Liver (tissue), 8 donors: ENCODE measurements at regions not wholly inside any gene's neighbourhood (a gene's known extent, or its start where the extent isn't known, plus 50 kb on each side); places are given as distances from the start of the nearest gene placed in this dataset.

Experiments used
- DNase-seq: peaks from one replicate; pipeline ENCODE4 v3.0.0-alpha.2; 2017; ENCODE audit warnings: low spot score
- H3K27ac ChIP-seq, 2 donors: one replicate each; pipeline ENCODE4 v1.7.0; 2013; ENCODE audit warnings: inconsistent platforms in 2 of 2, low read length in 2 of 2, control low read depth in 1 of 2, low read depth in 1 of 2, mild to moderate bottlenecking in 1 of 2
- H3K27me3 ChIP-seq, 4 donors: one replicate each; pipeline versions ENCODE4 v1.6.1 to v1.7.0; 2013; ENCODE audit warnings: low read length in 3 of 4, inconsistent platforms in 1 of 4, mild to moderate bottlenecking in 1 of 4, moderate library complexity in 1 of 4; ENCODE audit not compliant: control insufficient read depth in 4 of 4, insufficient read depth in 4 of 4
- H3K36me3 ChIP-seq, 4 donors: one replicate each; pipeline versions ENCODE4 v1.6.1 to v1.7.0; 2013; ENCODE audit warnings: low read length in 3 of 4, mild to moderate bottlenecking in 3 of 4, low read depth in 1 of 4, moderate library complexity in 1 of 4; ENCODE audit not compliant: control insufficient read depth in 4 of 4, insufficient read depth in 3 of 4
- H3K4me1 ChIP-seq, 4 donors: one replicate each; pipeline versions ENCODE4 v1.6.1 to v1.7.0; 2013; ENCODE audit warnings: low read length in 3 of 4, mild to moderate bottlenecking in 3 of 4, moderate library complexity in 1 of 4; ENCODE audit not compliant: control insufficient read depth in 4 of 4, insufficient read depth in 4 of 4
- H3K4me3 ChIP-seq, 3 donors: one replicate each; pipeline versions ENCODE4 v1.6.1 to v1.7.0; 2013; ENCODE audit warnings: low read length in 3 of 3, control low read depth in 1 of 3, low read depth in 1 of 3, mild to moderate bottlenecking in 1 of 3
- H3K9ac ChIP-seq, 2 donors: one replicate each; pipeline ENCODE4 v1.7.0; 2013; ENCODE audit warnings: low read length in 2 of 2, mild to moderate bottlenecking in 2 of 2, moderate library complexity in 2 of 2, control low read depth in 1 of 2, low read depth in 1 of 2
- H3K9me3 ChIP-seq, 4 donors: one replicate each; pipeline versions ENCODE4 v1.6.1 to v1.7.0; 2013; ENCODE audit warnings: low read length in 3 of 4; ENCODE audit not compliant: control insufficient read depth in 4 of 4
- ATF3 ChIP-seq: IDR thresholded peaks from 2 replicates; pipeline ENCODE4 v1.6.1; 2016; ENCODE audit warnings: antibody characterized with exemption
- CTCF ChIP-seq: fragments of 150-350 bp; IDR thresholded peaks from 2 replicates; pipeline ENCODE4 v1.5.1; 2017; ENCODE audit warnings: improper control_type of control experiment, low read depth, low read length; ENCODE audit not compliant: missing input control
- FOXA1 ChIP-seq: IDR thresholded peaks from 2 replicates; pipeline ENCODE4 v1.6.1; 2016; ENCODE audit warnings: antibody characterized with exemption
- FOXA2 ChIP-seq: IDR thresholded peaks from 2 replicates; pipeline ENCODE4 v1.6.1; 2016; ENCODE audit warnings: antibody characterized with exemption
- GABPA ChIP-seq, 2 donors: IDR thresholded peaks in 1 of 2; conservative IDR thresholded peaks in 1 of 2; 2 replicates each; pipeline ENCODE4 v1.6.1; 2016; ENCODE audit warnings: antibody characterized with exemption in 2 of 2, mild to moderate bottlenecking in 1 of 2, moderate library complexity in 1 of 2
- HNF4A ChIP-seq, 2 donors: conservative IDR thresholded peaks; 2 replicates each; pipeline ENCODE4 v1.6.1; 2016; ENCODE audit warnings: antibody characterized with exemption in 2 of 2, mild to moderate bottlenecking in 2 of 2
- HNF4G ChIP-seq: IDR thresholded peaks from 2 replicates; pipeline ENCODE4 v1.6.1; 2016; ENCODE audit warnings: antibody characterized with exemption
- JUND ChIP-seq, 2 donors: IDR thresholded peaks; 2 replicates each; pipeline ENCODE4 v1.6.1; 2016; ENCODE audit warnings: antibody characterized with exemption in 2 of 2
- NR2F2 ChIP-seq: IDR thresholded peaks from 2 replicates; pipeline ENCODE4 v1.6.1; 2016; ENCODE audit warnings: antibody characterized with exemption
- REST ChIP-seq: IDR thresholded peaks from 2 replicates; pipeline ENCODE4 v1.6.1; 2016; ENCODE audit warnings: antibody characterized with exemption, mild to moderate bottlenecking
- RXRA ChIP-seq, 2 donors: IDR thresholded peaks; 2 replicates each; pipeline ENCODE4 v1.6.1; 2017 to 2018; ENCODE audit warnings: antibody characterized with exemption in 2 of 2, mild to moderate bottlenecking in 1 of 2
- SP1 ChIP-seq: IDR thresholded peaks from 2 replicates; pipeline ENCODE4 v1.6.1; 2018; ENCODE audit warnings: antibody characterized with exemption, mild to moderate bottlenecking
- TAF1 ChIP-seq: conservative IDR thresholded peaks from 2 replicates; pipeline ENCODE4 v1.6.1; 2016; ENCODE audit warnings: antibody characterized with exemption, mild to moderate bottlenecking
- YY1 ChIP-seq: IDR thresholded peaks from 2 replicates; pipeline ENCODE4 v1.6.1; 2016; ENCODE audit warnings: antibody characterized with exemption, mild to moderate bottlenecking
- ZBTB33 ChIP-seq: IDR thresholded peaks from 2 replicates; pipeline ENCODE4 v1.6.1; 2016; ENCODE audit warnings: antibody characterized with exemption
- WGBS: extraction: QIAGEN DNeasy Blood & Tissue Kit; methylation state at CpG from one replicate; pipeline ENCODE4 v1.1.7; 2013; 5-methylcytosine and 5-hydroxymethylcytosine counted together
- donor health status: healthy.
- donor health status: healthy.
- donor health status: healthy.
- donor health status: healthy.
- donor health status: healthy.

- H3K27ac ChIP-seq: no peak overlapping the region
- WGBS: 38% methylated on average over 7 of the region's 7 CpGs
- H3K9me3 ChIP-seq: no peaks in the 10 kb centered on the region
- no peak overlapping the region for H3K4me3 ChIP-seq
- no peak for DNase-seq
- TF ChIP-seq YY1: peak; percentile 11
- TF ChIP-seq HNF4A (conservative IDR thresholded peaks at IDR 0.05): peak; percentile 65 to 80
- TF ChIP-seq CTCF: no peak
- peak in 1 of 2 donors; percentile 28 for TF ChIP-seq RXRA (IDR thresholded peaks at IDR 0.05)
- TF ChIP-seq GABPA (IDR thresholded peaks at IDR 0.05 in 1 of 2, conservative IDR thresholded peaks at IDR 0.05 in 1 of 2): no peak
- TF ChIP-seq SP1: no peak
- peak; percentile 31 for TF ChIP-seq HNF4G
- no peak for TF ChIP-seq FOXA2
- TF ChIP-seq ATF3: no peak
- no peak for TF ChIP-seq ZBTB33
- TF ChIP-seq NR2F2: no peak
- TF ChIP-seq TAF1: no peak
- TF ChIP-seq REST: no peak
- peaks cover 0 to 5% (median 0%) of the 10 kb centered on the region in 4 donors for H3K4me1 ChIP-seq
- no peak overlapping the region for H3K9ac ChIP-seq
- H3K27me3 ChIP-seq: no peaks in the 10 kb centered on the region
- no peaks in the 10 kb centered on the region for H3K36me3 ChIP-seq
Measured at GRCh38 chr9:32004431-32005076, 379.9 kb upstream of the ACO1 start.

- H3K27me3 ChIP-seq: no peaks in the 10 kb centered on the region
- H3K9ac ChIP-seq: no peak overlapping the region
- H3K4me1 ChIP-seq: no peaks in the 10 kb centered on the region
- DNase-seq: no peak
- 78% methylated on average over 8 of the region's 8 CpGs for WGBS
- no peaks in the 10 kb centered on the region for H3K9me3 ChIP-seq
- no peak overlapping the region for H3K27ac ChIP-seq
- no peaks in the 10 kb centered on the region for H3K36me3 ChIP-seq
- no peak overlapping the region for H3K4me3 ChIP-seq
- TF ChIP-seq ZBTB33 (no peak), CTCF (no peak), NR2F2 (no peak), HNF4A (conservative IDR thresholded peaks at IDR 0.05) (no peak), FOXA2 (no peak), REST (no peak), SP1 (no peak), FOXA1 (no peak), GABPA (IDR thresholded peaks at IDR 0.05 in 1 of 2, conservative IDR thresholded peaks at IDR 0.05 in 1 of 2) (no peak), JUND (IDR thresholded peaks at IDR 0.05) (no peak)
Measured at GRCh38 chr9:32010322-32010721, 374.1 kb upstream of the ACO1 start.
